Vagina (tissue), 2 donors: ENCODE measurements at regions not wholly inside any gene's neighbourhood (a gene's known extent, or its start where the extent isn't known, plus 50 kb on each side); places are given as distances from the start of the nearest gene placed in this dataset.

Source experiments
- DNase-seq, 2 donors: peaks; one replicate each; pipeline ENCODE4 v3.0.0-alpha.2; 2017; ENCODE audit errors: extremely low spot score in 2 of 2
- H3K27ac ChIP-seq: fragments of 200-600 bp; sonication (generic); one replicate; pipeline ENCODE4 v1.5.1; 2019
- H3K27me3 ChIP-seq: fragments of 200-600 bp; sonication (generic); one replicate; pipeline ENCODE4 v1.5.1; 2019
- H3K36me3 ChIP-seq, 2 donors: fragments of 200-600 bp; sonication (generic); one replicate each; pipeline ENCODE4 v1.5.1; 2017 to 2019
- H3K4me1 ChIP-seq: fragments of 200-600 bp; sonication (generic); one replicate; pipeline ENCODE4 v1.5.1; 2019
- H3K4me3 ChIP-seq, 2 donors: fragments of 200-600 bp; sonication (generic); 1 replicate in 1 of 2; 2 replicates in 1 of 2; pipeline ENCODE4 v1.5.1; 2016 to 2019
- H3K9me3 ChIP-seq: fragments of 200-600 bp; sonication (generic); one replicate; pipeline ENCODE4 v1.5.1; 2019
- CTCF ChIP-seq, 3 experiments: fragments of 450-650 bp in 2 of 3; fragments of 200-600 bp in 1 of 3; sonication (generic) in 1 of 3; IDR thresholded peaks; one replicate each; pipeline ENCODE4 v1.5.1; 2017 to 2019; ENCODE audit warnings: antibody characterized with exemption in 3 of 3, mild to moderate bottlenecking in 2 of 3, moderate library complexity in 2 of 3
- POLR2A ChIP-seq, 2 donors: fragments of 450-650 bp; IDR thresholded peaks; one replicate each; pipeline ENCODE4 v1.6.1; 2017; ENCODE audit warnings: antibody characterized with exemption in 2 of 2, mild to moderate bottlenecking in 2 of 2, moderate library complexity in 2 of 2
- POLR2AphosphoS5 ChIP-seq, 2 donors: sonication (generic); formaldehyde crosslinking; IDR thresholded peaks; one replicate each; pipeline ENCODE4 v1.9.0; 2017; ENCODE audit warnings: antibody characterized with exemption in 2 of 2, mild to moderate bottlenecking in 2 of 2, low read depth in 1 of 2; ENCODE audit not compliant: insufficient read depth in 1 of 2
- intact Hi-C: fragments of 100-400 bp; cut with DNase I; formaldehyde crosslinking; loops from one replicate; pipeline ENCODE4 v1.15.1; 2023

GRCh38 chr10:71008150-71008549, 119.8 kb upstream of the PCBD1 start:
- intact Hi-C loops, result no loop called here
- H3K9me3 ChIP-seq, result no peaks in the 10 kb centered on the region
- no peak overlapping the region for H3K27ac ChIP-seq
- TF ChIP-seq POLR2A (IDR thresholded peaks at IDR 0.05), result no peak
- TF ChIP-seq POLR2AphosphoS5 (IDR thresholded peaks at IDR 0.05; ENCODE audit: insufficient read depth in 1 of 2, low read depth in 1 of 2), result no peak
- no peak for TF ChIP-seq CTCF (IDR thresholded peaks at IDR 0.05)
- H3K4me1 ChIP-seq, result no peaks in the 10 kb centered on the region
- no peak for DNase-seq
- H3K36me3 ChIP-seq, result no peaks in the 10 kb centered on the region
- no peak overlapping the region for H3K4me3 ChIP-seq
- no peaks in the 10 kb centered on the region for H3K27me3 ChIP-seq

- no peaks in the 10 kb centered on the region for H3K36me3 ChIP-seq
- DNase-seq, result no peak
- TF ChIP-seq CTCF (IDR thresholded peaks at IDR 0.05) (no peak), POLR2A (IDR thresholded peaks at IDR 0.05) (no peak), POLR2AphosphoS5 (IDR thresholded peaks at IDR 0.05; ENCODE audit: insufficient read depth in 1 of 2, low read depth in 1 of 2) (no peak)
- H3K27ac ChIP-seq, result no peak overlapping the region
- no peak overlapping the region for H3K4me3 ChIP-seq
- intact Hi-C loops, result no loop called here
- H3K9me3 ChIP-seq, result no peaks in the 10 kb centered on the region
- H3K4me1 ChIP-seq, result no peaks in the 10 kb centered on the region
- H3K27me3 ChIP-seq, result no peaks in the 10 kb centered on the region
These were observed 120.8 kb upstream of the PCBD1 start for GRCh38 chr10:71009126-71009525.

- no peak for TF ChIP-seq CTCF (IDR thresholded peaks at IDR 0.05)
- no peak for TF ChIP-seq POLR2AphosphoS5 (IDR thresholded peaks at IDR 0.05; ENCODE audit: insufficient read depth in 1 of 2, low read depth in 1 of 2)
- TF ChIP-seq POLR2A (IDR thresholded peaks at IDR 0.05), result no peak
- Histone ChIP-seq H3K4me1 (no peaks in the 10 kb centered on the region), H3K27me3 (no peaks in the 10 kb centered on the region), H3K9me3 (no peaks in the 10 kb centered on the region), H3K36me3 (no peaks in the 10 kb centered on the region), H3K4me3 (no peak overlapping the region), H3K27ac (no peak overlapping the region)
- DNase-seq, result no peak
- intact Hi-C loops, result no loop called here
These were observed 122.4 kb upstream of the PCBD1 start for GRCh38 chr10:71010730-71011129.

GRCh38 chr10:71011141-71011540, 122.8 kb upstream of the PCBD1 start:
- intact Hi-C loops, result no loop called here
- DNase-seq, result no peak
- no peak overlapping the region for H3K4me3 ChIP-seq
- H3K27ac ChIP-seq, result no peak overlapping the region
- no peak for TF ChIP-seq POLR2AphosphoS5 (IDR thresholded peaks at IDR 0.05; ENCODE audit: insufficient read depth in 1 of 2, low read depth in 1 of 2)
- TF ChIP-seq CTCF (IDR thresholded peaks at IDR 0.05), result no peak
- TF ChIP-seq POLR2A (IDR thresholded peaks at IDR 0.05), result no peak
- H3K9me3 ChIP-seq, result no peaks in the 10 kb centered on the region
- no peaks in the 10 kb centered on the region for H3K36me3 ChIP-seq
- no peaks in the 10 kb centered on the region for H3K27me3 ChIP-seq
- H3K4me1 ChIP-seq, result no peaks in the 10 kb centered on the region

- H3K4me1 ChIP-seq, result no peaks in the 10 kb centered on the region
- no peaks in the 10 kb centered on the region for H3K9me3 ChIP-seq
- no peak for DNase-seq
- intact Hi-C loops, result no loop called here
- no peak overlapping the region for H3K27ac ChIP-seq
- no peak overlapping the region for H3K4me3 ChIP-seq
- no peaks in the 10 kb centered on the region for H3K27me3 ChIP-seq
- no peaks in the 10 kb centered on the region for H3K36me3 ChIP-seq
- TF ChIP-seq POLR2AphosphoS5 (IDR thresholded peaks at IDR 0.05; ENCODE audit: insufficient read depth in 1 of 2, low read depth in 1 of 2), result no peak
- TF ChIP-seq CTCF (IDR thresholded peaks at IDR 0.05), result no peak
- TF ChIP-seq POLR2A (IDR thresholded peaks at IDR 0.05), result no peak
These were observed 125.8 kb upstream of the PCBD1 start for GRCh38 chr10:71014021-71014805.
